GM18499 (cell line): ENCODE measurements at regions not wholly inside any gene's neighbourhood (a gene's known extent, or its start where the extent isn't known, plus 50 kb on each side); places are given as distances from the start of the nearest gene placed in this dataset.

Experiments used
- ATAC-seq: cut with Tn5 transposase; IDR thresholded peaks from one replicate; pipeline ENCODE4 v1.9.1; 2021; ENCODE audit warnings: moderate number of reproducible peaks; ENCODE audit not compliant: insufficient read depth, unreplicated experiment

DNA sequence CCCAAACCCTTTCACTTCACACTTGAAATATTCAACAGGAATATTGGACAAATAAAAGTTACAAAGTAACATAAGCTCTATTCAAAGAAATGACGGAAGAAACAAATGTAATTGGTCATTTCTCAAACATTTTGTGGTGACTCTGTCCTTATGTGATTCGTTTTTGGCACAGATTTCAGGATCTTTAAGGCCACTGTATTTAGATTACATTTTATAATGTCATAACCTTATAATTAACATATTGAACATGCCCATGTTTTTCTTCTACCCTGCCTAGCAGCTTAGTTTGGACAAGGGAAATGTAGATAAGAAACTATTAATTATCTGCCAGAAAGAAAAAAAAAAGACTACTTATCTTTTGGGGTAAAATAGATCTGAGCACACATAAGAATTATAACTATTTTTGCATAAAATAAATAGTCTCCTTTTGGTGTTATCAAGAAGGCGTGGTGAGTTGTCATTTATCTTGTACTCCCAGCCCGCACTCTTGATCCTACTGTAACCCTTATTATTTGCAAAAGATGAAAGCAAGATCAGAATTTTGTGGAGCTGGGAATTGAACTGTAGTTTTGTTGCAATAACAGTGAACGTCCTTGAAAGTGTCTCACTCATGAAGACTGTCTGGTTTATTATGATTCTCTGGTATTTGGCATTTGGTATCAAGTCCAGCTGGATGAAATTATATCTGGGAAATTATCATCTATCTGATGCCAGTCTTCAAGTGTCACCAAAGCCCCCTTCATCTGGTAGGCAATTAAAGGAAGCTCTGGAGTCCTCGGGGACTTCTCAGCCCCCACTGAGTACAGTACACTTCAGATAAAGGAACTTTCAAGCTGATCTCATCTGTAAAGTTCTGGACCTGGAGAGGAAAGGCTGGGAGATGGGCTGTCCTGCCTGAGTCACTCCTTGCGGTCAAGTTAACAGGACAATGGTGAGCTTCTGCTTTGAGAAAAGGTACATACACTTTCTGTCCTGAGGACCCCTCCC lies 175.7 kb upstream of the INHBA start:
- no peak for ATAC-seq

DNA sequence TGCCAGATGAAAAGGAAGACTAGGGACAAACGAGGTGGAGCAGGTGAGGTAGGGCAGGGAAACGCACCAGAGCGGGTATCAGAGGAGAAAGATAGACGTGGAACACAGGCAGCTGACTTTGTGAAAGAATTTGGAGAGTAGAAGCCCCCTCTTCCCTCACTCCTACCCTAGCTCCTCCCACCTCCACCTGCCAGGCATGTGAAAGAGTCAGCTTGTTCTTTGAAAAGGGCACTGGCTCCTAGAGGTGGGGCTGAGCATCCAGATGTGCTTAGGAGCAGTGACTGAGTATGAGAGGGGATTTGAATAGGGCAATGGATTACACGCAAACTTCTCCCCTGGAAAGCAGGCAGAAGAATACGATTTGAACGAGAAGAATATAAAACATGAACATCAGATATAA lies 174.2 kb upstream of the INHBA start:
- no peak for ATAC-seq

GRCh38 chr7:41875513-41875912 lies 172.6 kb upstream of the INHBA start:
- no peak for ATAC-seq

DNA sequence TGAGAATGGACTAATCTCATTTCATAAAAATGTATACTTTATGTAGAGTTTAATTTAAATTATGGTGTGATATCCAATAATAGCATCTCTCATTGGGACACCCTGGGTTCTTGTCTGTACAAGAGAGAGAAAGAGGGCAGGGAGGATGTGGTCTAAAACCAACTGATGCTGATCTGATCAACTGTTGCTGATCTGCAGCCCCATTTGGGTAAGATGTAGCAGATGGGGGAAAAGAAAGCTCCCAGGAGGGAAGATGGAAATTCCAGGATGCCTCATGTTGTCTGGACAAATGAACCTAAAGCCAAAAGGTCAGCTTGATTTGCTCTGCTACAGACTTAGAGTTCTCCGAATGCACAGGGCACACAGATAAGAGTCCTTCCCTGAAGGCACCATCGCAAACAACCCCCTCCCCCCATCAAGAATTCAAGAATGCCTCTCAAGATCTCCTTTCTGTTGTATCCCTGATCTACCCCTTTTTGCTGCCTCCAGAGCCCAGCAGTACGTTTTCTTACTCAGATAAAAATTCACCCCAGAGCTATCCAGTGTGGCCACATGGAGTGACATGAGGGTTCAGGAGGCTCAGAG lies 171.4 kb upstream of the INHBA start:
- ATAC-seq = no peak

DNA sequence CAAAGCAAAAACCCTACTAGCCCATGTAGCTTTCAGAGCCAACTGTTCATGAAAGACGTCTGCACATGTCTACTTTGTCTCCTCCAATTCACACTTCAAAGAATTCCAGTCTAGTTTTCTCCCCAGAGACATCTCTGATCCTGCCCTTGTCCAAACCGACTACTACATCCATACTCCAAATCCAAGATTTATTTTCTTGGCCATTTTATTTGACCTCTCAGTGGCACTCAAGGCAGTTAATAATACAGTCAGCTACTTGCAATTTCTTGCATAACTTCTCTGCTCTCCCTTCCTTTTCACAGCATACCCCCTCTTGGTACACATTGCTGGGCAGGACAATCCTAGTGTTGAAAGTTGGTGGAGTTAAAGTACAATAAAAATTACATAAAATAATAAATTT lies 170.9 kb upstream of the INHBA start:
- ATAC-seq = no peak

DNA sequence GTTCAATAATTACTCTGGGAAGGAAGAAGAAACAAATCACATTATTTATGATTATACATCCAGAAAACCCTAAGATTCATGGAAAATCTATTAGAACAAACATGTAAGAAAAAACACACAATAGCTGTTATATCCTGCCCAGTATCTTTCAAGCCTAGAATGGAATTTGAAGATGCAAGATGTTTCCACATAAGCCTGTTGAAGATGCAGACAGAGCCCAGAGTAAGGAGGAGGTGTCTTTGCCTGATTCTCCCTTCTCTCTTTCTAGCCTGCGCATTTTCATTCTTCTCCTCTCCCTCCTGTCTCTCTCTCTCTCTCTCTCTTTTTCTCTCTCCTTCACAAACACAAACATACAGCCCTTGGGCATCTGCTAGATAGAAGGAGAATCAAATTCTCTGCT lies 170.1 kb upstream of the INHBA start:
- no peak for ATAC-seq

DNA sequence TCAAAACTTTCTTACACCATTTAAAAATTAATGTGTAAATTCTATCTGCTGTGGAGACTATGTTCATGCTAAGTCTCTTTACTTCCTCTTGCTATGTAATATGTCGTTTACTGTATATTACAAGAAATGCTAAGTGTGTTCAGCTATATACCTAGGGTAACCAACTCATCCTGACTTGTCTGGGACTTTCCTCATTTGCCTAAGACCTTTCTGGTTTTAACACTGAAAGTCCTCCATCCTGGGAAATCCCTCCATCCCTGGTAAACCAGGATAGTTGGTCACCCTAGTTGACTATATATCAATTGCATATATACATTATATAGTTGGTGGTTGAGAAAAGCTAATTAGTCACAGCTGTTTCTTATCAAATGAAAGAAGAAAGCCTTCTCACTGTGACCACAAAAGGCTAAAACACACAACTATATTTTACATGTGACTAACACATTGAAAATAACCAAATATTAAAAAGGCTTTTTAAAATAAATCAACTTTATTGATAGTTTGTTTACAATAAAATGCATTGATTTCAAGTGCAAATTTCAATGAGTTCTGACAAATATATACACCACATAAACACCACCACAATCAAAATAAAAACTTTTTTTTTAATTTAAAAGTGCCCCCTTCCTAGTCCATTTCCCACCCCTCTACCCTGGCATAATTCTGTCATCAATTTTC lies 167.7 kb upstream of the INHBA start:
- ATAC-seq = no peak

DNA sequence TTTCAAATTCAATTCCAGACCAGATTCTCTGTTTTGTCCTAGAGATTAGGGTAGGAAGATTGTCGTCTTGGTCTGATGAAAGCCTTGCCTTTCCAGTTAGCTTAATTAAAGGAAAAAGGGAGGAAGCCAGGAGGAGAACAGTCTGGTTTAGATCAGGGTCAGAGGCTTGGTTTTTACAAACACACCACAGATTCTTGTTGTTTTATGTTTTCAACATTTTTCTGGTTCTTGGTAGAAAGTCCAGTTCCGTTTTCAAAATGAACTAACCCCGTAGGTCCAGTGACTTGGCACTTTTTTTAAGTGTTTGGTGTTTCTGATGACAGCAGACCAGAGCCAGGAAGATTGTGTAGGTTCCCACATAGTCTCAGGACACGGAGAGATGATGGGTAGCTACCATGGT lies 167.1 kb upstream of the INHBA start:
- ATAC-seq = no peak

GRCh38 chr7:41869596-41869995 lies 166.7 kb upstream of the INHBA start:
- no peak for ATAC-seq

- ATAC-seq = no peak
Observed at GRCh38 chr7:41869091-41869490, 166.2 kb upstream of the INHBA start.

DNA sequence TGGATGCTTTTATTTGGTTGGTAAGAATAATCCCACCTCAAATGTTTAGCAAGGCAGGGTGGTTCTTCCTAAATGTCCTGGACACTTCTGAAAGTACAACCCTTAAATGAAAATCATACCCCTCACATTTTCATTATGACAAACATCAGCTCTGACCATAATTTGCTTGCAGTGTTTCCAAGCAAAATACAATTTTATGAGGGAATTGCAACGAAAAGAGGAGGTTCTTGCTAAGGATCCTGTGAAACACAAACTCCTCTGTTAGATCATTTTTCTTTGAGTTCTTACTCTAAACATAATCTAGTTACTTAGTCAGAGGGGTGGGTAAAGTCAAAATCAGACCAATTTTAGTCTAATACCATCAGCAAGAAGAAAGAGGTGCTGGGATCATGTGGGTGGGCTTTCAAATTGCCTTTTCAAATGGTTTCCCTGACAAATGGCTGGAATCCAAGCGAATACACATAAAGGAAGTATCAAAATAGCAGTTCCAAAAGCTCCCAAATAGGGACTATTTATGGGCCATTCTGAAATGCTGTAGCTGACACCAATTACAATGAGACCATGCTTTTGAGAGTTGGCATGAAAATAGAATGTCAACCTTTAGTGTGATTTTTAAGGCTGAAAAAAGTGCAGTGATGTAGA lies 164.9 kb upstream of the INHBA start:
- no peak for ATAC-seq

DNA sequence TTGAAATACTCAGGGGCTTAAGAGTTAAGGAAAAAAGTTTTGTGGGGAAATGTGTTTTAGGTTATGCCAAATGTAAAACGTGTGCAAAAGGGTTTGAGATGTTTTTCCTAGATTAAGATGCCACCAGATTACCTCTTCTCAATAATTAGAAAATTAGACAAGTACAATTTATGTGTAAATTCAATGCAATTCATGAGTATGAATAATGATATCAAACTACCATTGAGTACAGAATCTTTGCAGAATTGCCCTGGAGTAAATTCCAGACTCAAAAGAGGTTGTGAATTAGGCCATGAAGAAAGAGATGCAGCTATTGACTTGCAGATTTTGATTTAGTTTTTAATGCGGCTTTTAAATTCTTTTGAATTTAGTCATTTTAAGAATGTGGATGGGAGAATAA lies 159.4 kb upstream of the INHBA start:
- no peak for ATAC-seq

- no peak for ATAC-seq
Observed at GRCh38 chr7:41861642-41862041, 158.8 kb upstream of the INHBA start.

GRCh38 chr7:41858201-41858600 lies 155.3 kb upstream of the INHBA start:
- ATAC-seq = no peak

GRCh38 chr7:41855798-41856197 lies 152.9 kb upstream of the INHBA start:
- ATAC-seq = no peak

- no peak for ATAC-seq
Observed at GRCh38 chr7:41847606-41848005, 144.7 kb upstream of the INHBA start.

GRCh38 chr7:41847151-41847550 lies 144.3 kb upstream of the INHBA start:
- ATAC-seq = no peak

DNA sequence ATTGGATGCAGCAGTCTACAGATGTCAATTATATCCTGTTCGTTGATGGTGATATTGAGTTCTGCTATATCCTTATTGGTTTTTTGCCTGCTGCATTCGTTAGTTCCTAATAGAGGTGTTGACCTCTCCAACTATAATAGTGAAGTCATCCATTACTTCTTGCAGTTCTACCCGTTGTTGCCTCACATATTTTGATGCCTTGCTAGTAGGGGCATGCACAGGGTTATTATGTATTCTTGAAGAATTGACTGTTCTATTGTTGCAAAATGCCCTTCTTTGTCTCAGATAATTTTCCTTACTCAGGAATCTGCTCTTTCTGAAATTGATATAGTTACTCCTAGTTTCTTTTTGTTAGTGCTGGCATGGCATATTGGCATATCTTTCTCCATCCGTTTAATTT lies 140.1 kb upstream of the INHBA start:
- ATAC-seq = no peak

- ATAC-seq = no peak
Observed at GRCh38 chr7:41837916-41838315, 135.0 kb upstream of the INHBA start.

GRCh38 chr7:41835976-41836530 lies 133.2 kb upstream of the INHBA start:
- ATAC-seq = no peak
